ENCODE measurements at regions not wholly inside any gene's neighbourhood (a gene's known extent, or its start where the extent isn't known, plus 50 kb on each side); places are given as distances from the start of the nearest gene placed in this dataset.

DNA sequence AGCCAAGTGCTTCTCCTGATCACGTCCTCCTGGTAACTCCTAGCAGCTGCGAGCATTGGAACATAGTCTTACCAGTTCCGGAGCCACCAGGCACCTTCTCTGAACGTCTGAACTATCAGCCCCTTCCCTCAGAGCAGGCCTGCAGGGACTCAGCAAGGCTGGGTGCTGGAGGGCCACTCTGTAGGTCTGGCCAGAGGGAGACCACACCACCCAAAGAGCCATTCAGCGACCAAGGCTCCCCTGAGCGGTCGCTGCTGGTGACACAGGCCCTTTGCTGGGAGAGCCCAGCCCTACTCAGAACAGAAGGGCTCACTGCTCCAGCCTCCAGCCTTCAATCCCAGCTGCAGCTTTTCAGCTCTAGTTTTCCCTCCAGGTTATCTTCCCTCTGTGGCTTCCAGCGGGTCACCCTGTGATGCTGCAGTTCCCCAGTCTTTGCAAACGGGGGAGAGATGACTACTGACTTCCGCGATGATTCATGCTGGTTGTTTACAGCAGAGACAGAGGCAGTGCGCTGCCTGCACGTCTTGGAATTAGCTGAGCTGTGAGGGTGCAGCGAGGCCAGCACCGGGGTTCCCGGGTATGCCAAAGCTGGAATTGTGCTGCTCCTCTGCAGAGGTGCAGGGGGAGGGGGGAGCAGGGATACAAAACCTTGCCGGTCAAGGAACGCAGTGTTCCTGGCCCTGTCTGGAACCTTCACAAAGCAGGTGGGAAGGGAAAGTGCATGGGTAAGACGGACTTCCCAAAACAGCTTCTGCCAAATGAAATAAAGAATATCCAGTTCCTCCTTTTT lies 161.4 kb downstream of the LY86 start:
- TF ChIP-seq, protein P1, sequence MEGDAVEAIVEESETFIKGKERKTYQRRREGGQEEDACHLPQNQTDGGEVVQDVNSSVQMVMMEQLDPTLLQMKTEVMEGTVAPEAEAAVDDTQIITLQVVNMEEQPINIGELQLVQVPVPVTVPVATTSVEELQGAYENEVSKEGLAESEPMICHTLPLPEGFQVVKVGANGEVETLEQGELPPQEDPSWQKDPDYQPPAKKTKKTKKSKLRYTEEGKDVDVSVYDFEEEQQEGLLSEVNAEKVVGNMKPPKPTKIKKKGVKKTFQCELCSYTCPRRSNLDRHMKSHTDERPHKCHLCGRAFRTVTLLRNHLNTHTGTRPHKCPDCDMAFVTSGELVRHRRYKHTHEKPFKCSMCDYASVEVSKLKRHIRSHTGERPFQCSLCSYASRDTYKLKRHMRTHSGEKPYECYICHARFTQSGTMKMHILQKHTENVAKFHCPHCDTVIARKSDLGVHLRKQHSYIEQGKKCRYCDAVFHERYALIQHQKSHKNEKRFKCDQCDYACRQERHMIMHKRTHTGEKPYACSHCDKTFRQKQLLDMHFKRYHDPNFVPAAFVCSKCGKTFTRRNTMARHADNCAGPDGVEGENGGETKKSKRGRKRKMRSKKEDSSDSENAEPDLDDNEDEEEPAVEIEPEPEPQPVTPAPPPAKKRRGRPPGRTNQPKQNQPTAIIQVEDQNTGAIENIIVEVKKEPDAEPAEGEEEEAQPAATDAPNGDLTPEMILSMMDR (conservative IDR thresholded peaks at IDR 0.05; ENCODE audit: low read length): no peak
- H3K4me3 ChIP-seq (ENCODE audit: low read length): no peak overlapping the region; the same call in 1 of the 2 replicates
- DNase-seq (ENCODE audit: low read depth): peak; percentile 74

DNA sequence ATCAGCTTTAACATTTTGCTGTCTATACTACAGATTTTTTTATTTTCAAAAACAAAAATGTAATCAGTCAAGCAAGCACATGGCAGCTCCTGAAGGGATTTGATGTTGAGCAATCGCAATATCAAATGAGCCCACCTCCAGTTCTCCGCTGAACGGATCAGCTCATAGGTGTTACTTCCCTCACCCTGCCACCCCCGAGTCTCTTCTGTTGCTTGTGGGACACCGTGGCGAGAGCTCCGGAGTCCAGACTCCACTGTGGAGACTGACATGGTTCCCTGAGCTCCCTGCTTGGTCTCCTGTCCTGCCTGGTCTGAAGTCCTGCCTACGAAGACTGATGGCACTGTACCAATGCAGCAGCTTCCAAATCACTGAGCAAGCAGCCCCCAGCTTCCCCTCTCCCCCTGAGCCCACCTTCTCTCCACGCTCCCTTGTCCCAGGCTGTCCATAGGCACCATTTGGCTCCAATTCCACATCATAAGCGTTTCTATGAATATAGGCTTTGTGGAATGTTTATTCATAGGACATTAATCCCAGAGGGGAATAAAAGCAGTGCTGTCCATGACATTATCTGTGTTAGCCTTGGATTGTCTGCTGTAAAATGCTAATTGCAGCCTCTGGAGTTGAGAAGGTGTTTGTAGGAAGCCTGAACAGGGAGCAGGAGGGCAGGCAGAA lies 162.2 kb downstream of the LY86 start:
- DNase-seq (ENCODE audit: low read depth): no peak
- no peak overlapping the region for H3K4me3 ChIP-seq (ENCODE audit: low read length)
- TF ChIP-seq, protein P1 (conservative IDR thresholded peaks at IDR 0.05; ENCODE audit: low read length): no peak

DNA sequence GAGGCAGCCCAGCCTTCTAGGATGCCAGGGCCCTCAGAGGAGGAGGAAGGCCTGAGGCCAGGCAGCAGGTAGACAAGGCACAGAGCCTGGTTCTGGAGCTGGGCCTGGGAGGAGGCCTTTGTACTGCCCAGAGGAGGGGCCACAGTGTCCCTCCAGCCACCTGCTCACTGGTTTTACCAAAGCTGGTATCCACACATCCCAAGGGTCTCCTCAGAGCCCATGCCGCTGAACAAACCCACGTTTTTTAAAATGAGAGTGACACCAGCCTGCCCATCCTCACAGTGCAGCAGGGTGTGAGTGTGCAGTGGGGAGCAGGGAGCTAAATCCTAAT lies 162.7 kb downstream of the LY86 start:
- no peak for DNase-seq (ENCODE audit: low read depth)
- TF ChIP-seq, protein P1 (conservative IDR thresholded peaks at IDR 0.05; ENCODE audit: low read length): no peak
- H3K4me3 ChIP-seq (ENCODE audit: low read length): no peak overlapping the region

DNA sequence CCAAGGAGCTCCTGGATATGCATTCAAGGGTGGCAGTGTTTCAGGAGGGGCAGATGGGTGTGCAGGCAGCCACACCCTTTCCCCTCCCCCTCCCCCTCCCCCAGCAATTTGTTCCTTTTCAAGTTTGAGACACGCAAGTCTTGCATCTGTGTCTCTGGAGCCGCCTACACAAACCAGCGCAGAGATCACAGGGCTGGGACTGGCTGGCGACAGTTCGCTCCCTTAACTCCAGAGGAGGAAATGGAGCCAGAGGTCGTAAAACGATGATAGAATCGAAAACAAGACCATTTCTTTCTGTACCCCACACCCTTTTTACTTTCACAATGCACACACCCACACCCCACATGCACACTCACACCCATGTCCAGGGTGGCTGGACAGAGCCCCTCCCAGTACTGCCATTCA lies 163.1 kb downstream of the LY86 start:
- no peak overlapping the region; the same call in 1 of the 2 replicates for H3K4me3 ChIP-seq (ENCODE audit: low read length)
- DNase-seq (ENCODE audit: low read depth): no peak
- TF ChIP-seq, protein P1 (conservative IDR thresholded peaks at IDR 0.05; ENCODE audit: low read length): no peak

DNA sequence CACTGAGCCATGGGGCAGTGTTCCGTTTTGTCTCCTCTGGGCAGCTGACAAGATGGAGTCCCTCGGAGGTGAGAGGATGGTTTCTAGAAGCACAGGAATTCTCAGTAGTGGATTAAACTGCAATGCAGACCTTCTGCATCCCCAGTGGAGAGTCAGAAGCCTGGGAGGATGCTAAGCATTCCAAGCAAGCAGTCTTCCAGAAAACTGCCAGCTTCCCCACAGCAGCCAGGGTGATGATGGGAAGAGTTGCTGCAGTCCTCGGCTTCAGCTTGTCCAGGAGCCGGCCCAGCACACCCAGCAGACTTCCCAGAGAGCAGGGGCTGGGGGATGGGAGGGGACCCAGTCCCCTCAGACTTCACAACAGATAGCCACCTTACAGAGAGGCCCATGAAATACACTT lies 163.6 kb downstream of the LY86 start:
- TF ChIP-seq, protein P1 (conservative IDR thresholded peaks at IDR 0.05; ENCODE audit: low read length): no peak
- H3K4me3 ChIP-seq (ENCODE audit: low read length): no peak overlapping the region; the same call in 1 of the 2 replicates
- DNase-seq (ENCODE audit: low read depth): peak; percentile 66

DNA sequence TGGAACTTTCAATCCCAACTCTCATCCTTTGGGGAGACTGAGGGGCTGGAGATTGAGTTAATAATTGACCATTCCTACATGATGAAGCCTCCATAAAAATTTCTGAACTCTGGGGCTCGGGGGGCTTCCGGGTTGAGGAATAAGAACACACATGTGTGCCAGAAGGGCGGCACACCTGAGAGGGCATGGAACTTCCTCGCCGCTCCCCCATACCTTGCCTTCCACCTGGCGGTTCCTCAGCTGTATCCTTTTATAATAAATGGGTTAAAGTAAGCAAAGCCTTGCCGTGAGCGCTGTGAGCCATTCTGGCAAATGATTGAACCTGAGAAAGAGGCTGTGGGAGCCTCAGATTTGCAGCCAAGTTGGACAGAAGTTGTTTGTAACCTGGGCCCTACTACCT lies 164.8 kb downstream of the LY86 start:
- TF ChIP-seq, protein P1 (conservative IDR thresholded peaks at IDR 0.05; ENCODE audit: low read length): no peak
- H3K4me3 ChIP-seq (ENCODE audit: low read length): no peak overlapping the region
- DNase-seq (ENCODE audit: low read depth): no peak

DNA sequence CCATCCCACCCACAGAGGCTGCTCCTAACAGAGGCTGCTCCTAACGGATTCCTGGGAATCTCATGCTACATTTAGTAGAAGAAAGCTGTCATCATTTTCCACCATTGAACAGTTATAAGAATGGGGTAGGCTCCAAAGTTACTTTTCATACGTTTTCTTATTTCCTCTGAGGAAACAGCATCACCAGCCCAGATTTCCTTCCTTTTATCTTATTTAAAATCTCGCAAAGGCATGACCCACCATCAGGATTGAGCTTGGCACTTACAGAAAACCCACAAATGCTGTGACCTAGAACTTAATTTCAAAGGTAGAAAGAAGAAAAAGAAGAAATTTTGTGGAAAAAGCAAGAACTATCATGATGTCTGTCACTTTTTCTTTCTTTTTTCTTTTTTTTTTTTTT lies 168.0 kb downstream of the LY86 start:
- no peak overlapping the region for H3K4me3 ChIP-seq (ENCODE audit: low read length)
- DNase-seq (ENCODE audit: low read depth): no peak
- TF ChIP-seq, protein P1 (conservative IDR thresholded peaks at IDR 0.05; ENCODE audit: low read length): no peak

Data from AG10803 (cell line).